GM12891 (cell line): ENCODE measurements at regions not wholly inside any gene's neighbourhood (a gene's known extent, or its start where the extent isn't known, plus 50 kb on each side); places are given as distances from the start of the nearest gene placed in this dataset.
A peak's percentile ranks its signal among the peaks of the same experiment; 100 is the strongest.
"Not testable (repeated sequence)": the region's sequence is repeated elsewhere in the genome, so short reads cannot be mapped to it uniquely, and the experiment has no call there.

Experiments used
- DNase-seq: peaks from one replicate; pipeline ENCODE4 v3.0.0; 2011; ENCODE audit warnings: low spot score; ENCODE audit not compliant: insufficient read length
- FAIRE-seq: peaks from 2 replicates; lab custom pipeline; 2011; peaks lifted over from hg19 to GRCh38; lab: Jason Lieb, UNC
- PAX5 ChIP-seq: IDR thresholded peaks from 2 replicates; pipeline ENCODE4 v1.6.1; 2011; ENCODE audit warnings: low read length, moderate library complexity, mild to moderate bottlenecking; ENCODE audit not compliant: insufficient read depth, severe bottlenecking
- POLR2A ChIP-seq: IDR thresholded peaks from 2 replicates; pipeline ENCODE4 v1.6.1; 2011; ENCODE audit warnings: low read depth, low read length, control low read depth
- POLR2AphosphoS5 ChIP-seq: IDR thresholded peaks from 2 replicates; pipeline ENCODE4 v1.6.1; 2011; ENCODE audit warnings: low read depth, low read length, control low read depth
- POU2F2 ChIP-seq: IDR thresholded peaks from 2 replicates; pipeline ENCODE4 v1.6.1; 2011; ENCODE audit warnings: low read depth, mild to moderate bottlenecking, control low read depth, low read length, moderate library complexity
- SPI1 ChIP-seq: IDR thresholded peaks from 2 replicates; pipeline ENCODE4 v1.6.1; 2011; ENCODE audit warnings: low read depth, low read length, control low read depth
- TAF1 ChIP-seq: IDR thresholded peaks from 2 replicates; pipeline ENCODE4 v1.6.1; 2011; ENCODE audit warnings: low read depth, low read length, control low read depth

GRCh38 chr7:16951483-16952080 lies 69.8 kb upstream of the AGR3 start:
- DNase-seq (no peak), FAIRE-seq (no peak)
- no peak for TF ChIP-seq PAX5

- no peak for DNase-seq
- FAIRE-seq = no peak
- TF ChIP-seq POU2F2 = no peak
- TF ChIP-seq POLR2AphosphoS5 = no peak
- no peak for TF ChIP-seq SPI1
- no peak for TF ChIP-seq POLR2A
- TF ChIP-seq TAF1 = no peak
- TF ChIP-seq PAX5 = no peak
These were observed 72.5 kb upstream of the AGR3 start for GRCh38 chr7:16954321-16954720.

- FAIRE-seq = no peak
- DNase-seq = no peak
- TF ChIP-seq POLR2AphosphoS5 (no peak), PAX5 (no peak), SPI1 (no peak), POU2F2 (no peak), POLR2A (no peak)
These were observed 76.9 kb upstream of the AGR3 start for GRCh38 chr7:16958724-16959123.

GRCh38 chr7:16960337-16960965 lies 78.7 kb upstream of the AGR3 start:
- DNase-seq (no peak), FAIRE-seq (no peak)
- TF ChIP-seq POLR2A = no peak
- TF ChIP-seq SPI1 = no peak
- TF ChIP-seq POLR2AphosphoS5 = no peak
- no peak for TF ChIP-seq PAX5
- no peak for TF ChIP-seq TAF1
- no peak for TF ChIP-seq POU2F2

GRCh38 chr7:16961641-16962040 lies 79.9 kb upstream of the AGR3 start:
- TF ChIP-seq POLR2A (no peak), TAF1 (no peak), PAX5 (no peak), SPI1 (no peak), POU2F2 (no peak), POLR2AphosphoS5 (no peak)
- no peak for FAIRE-seq
- no peak for DNase-seq

GRCh38 chr7:16963044-16963443 lies 81.3 kb upstream of the AGR3 start:
- DNase-seq (no peak), FAIRE-seq (no peak)
- TF ChIP-seq PAX5 (no peak), POLR2A (no peak)

- not testable (repeated sequence) for FAIRE-seq, DNase-seq
These were observed 83.9 kb upstream of the AGR3 start for GRCh38 chr7:16965697-16966096.

GRCh38 chr7:16967300-16967811 lies 85.6 kb upstream of the AGR3 start:
- DNase-seq (no peak), FAIRE-seq (no peak)
- TF ChIP-seq POU2F2 (no peak), POLR2AphosphoS5 (no peak), SPI1 (no peak), POLR2A (no peak), PAX5 (no peak), TAF1 (no peak)

GRCh38 chr7:16970732-16971482 lies 89.1 kb upstream of the AGR3 start:
- no peak for FAIRE-seq
- TF ChIP-seq POLR2AphosphoS5 (no peak), PAX5 (no peak), SPI1 (no peak), POU2F2 (no peak), POLR2A (no peak), TAF1 (no peak)
- no peak for DNase-seq

- no peak for TF ChIP-seq PAX5
- peak; percentile 98 for TF ChIP-seq SPI1
- DNase-seq (no peak), FAIRE-seq (peak; percentile 59)
These were observed 93.9 kb upstream of the AGR3 start for GRCh38 chr7:16975712-16976111.

- TF ChIP-seq TAF1 (no peak), SPI1 (no peak), POLR2A (no peak), POU2F2 (no peak), PAX5 (no peak), POLR2AphosphoS5 (no peak)
- FAIRE-seq = no peak
- no peak for DNase-seq
These were observed 96.8 kb upstream of the AGR3 start for GRCh38 chr7:16978358-16979244.
